ENCODE measurements at regions not wholly inside any gene's neighbourhood (a gene's known extent, or its start where the extent isn't known, plus 50 kb on each side); places are given as distances from the start of the nearest gene placed in this dataset.

DNA sequence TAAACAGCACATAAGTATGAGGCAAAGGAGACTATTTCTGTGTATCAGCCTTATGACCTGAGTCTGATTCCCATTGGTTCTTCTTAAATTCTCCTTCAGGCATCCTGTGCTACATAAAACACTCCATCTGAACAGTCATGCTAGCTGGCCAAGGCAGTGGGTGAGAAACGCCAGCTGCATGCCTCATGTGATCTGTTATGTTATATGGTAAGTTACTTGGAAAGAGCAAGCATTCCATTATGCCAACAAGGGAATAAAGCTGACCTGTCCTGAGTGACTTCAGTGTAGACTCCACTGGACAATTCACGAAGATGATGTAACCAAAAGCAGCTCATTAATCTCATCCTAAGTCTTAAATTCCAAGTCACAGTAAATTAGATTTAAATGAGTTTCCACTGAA lies 216.5 kb upstream of the FN1 start (continued):
- TF ChIP-seq FOXJ3 (CRISPR knock-in tag; IDR thresholded peaks at IDR 0.05) (no peak), NRF1 (IDR thresholded peaks at IDR 0.05; ENCODE audit: low read depth, low read length) (no peak), MEF2A (IDR thresholded peaks at IDR 0.05; ENCODE audit: borderline replicate concordance, low read depth) (no peak), TCF12 (IDR thresholded peaks at IDR 0.05) (peak; percentile 78), POLR2AphosphoS5 (IDR thresholded peaks at IDR 0.05; ENCODE audit: low read depth, low read length) (no peak), CHD2 (IDR thresholded peaks at IDR 0.05; ENCODE audit: low read length, partially characterized antibody) (no peak), RXRA (IDR thresholded peaks at IDR 0.05; ENCODE audit: borderline replicate concordance, low read depth) (no peak), EZH2phosphoT487 (IDR thresholded peaks at IDR 0.05; ENCODE audit: borderline replicate concordance, low read depth) (no peak)
- TF ChIP-seq, protein P1, sequence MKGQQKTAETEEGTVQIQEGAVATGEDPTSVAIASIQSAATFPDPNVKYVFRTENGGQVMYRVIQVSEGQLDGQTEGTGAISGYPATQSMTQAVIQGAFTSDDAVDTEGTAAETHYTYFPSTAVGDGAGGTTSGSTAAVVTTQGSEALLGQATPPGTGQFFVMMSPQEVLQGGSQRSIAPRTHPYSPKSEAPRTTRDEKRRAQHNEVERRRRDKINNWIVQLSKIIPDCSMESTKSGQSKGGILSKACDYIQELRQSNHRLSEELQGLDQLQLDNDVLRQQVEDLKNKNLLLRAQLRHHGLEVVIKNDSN (IDR thresholded peaks at IDR 0.05; ENCODE audit: borderline replicate concordance, low read depth) = peak; percentile 48; the same call in 1 of the 2 replicates

- Histone ChIP-seq H3K9me2 (no peaks in the 10 kb centered on the region), H3K4me3 (ENCODE audit: low read depth in 2 of 2, low read length in 1 of 2) (no peak overlapping the region), H3K27me3 (ENCODE audit: insufficient read depth) (no peaks in the 10 kb centered on the region), H3K27ac (ENCODE audit: low read depth in 2 of 2, low read length in 1 of 2) (no peak overlapping the region), H3K4me1 (ENCODE audit: control insufficient read depth in 1 of 2, insufficient read depth in 2 of 2, low read depth in 1 of 2, low read length in 1 of 2) (peaks cover 2 to 12% of the 10 kb centered on the region in 2 experiments; a peak in 3 of 4 replicates), H3K4me2 (no peak overlapping the region), H3K9ac (no peak overlapping the region), H2AFZ (ENCODE audit: low read depth) (no peak overlapping the region), H4K20me1 (ENCODE audit: insufficient read depth) (no peaks in the 10 kb centered on the region), H3K36me3 (replicated peaks in 1 of 2; ENCODE audit: control insufficient read depth in 1 of 2, insufficient read depth in 2 of 2, low read length in 1 of 2) (no peaks in the 10 kb centered on the region), H3K79me2 (ENCODE audit: insufficient read depth) (no peaks in the 10 kb centered on the region), H3K9me3 (no peaks in the 10 kb centered on the region), H3F3A (replicated peaks; ENCODE audit: insufficient read depth) (peaks cover 16% of the 10 kb centered on the region)
- 93% methylated on average over 4 of the region's 4 CpGs for WGBS (ENCODE audit: low lambda C conversion rate)
- ChIA-PET POLR2A (no interaction called here), CTCF (no interaction called here)
- TF ChIP-seq NFIC (IDR thresholded peaks at IDR 0.05; ENCODE audit: borderline replicate concordance) (no peak), FOXM1 (IDR thresholded peaks at IDR 0.05; ENCODE audit: low read depth) (no peak)
- DNase-seq = no peak
Measured at GRCh38 chr2:215651412-215651811, 215.5 kb upstream of the FN1 start.

DNA sequence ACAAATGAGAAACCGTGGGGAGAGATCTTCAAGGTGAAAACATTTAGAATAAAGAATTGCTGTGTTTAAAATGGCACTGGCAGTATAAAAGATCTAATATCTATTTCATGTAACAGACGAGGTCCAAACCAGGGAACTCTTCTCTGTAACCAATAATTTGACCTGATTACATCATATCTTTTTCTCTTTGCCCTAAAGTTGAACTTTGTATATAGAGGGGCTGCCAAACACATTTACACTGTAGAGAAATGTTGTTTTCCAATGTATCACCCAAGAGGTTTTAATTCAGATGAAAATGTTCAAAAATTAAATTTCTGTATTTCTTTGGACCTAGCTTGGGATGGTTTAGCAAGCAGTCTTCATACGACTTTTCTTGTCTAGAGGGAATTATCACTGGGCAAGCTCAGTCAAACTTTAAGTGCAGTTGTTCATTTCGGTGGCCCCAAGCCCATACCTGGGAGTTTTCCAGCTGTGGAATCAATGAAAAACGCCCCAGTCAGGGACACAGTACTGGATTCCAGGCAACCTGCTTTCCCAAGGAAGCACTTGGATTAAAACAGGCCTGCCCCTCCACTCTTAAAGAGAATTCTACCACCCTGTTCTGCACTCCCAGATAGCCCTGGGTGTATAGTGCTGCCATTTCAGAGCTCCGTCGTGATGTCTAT lies 208.5 kb upstream of the FN1 start:
- no peak overlapping the region for H3K4me3 ChIP-seq (ENCODE audit: low read depth in 2 of 2, low read length in 1 of 2)
- H3K9me2 ChIP-seq = no peaks in the 10 kb centered on the region
- CTCF ChIA-PET = no interaction called here
- POLR2A ChIA-PET = no interaction called here
- no peak overlapping the region for H3K9ac ChIP-seq
- no peak overlapping the region for H3K4me2 ChIP-seq
- no peak overlapping the region for H2AFZ ChIP-seq (ENCODE audit: low read depth)
- H3K4me1 ChIP-seq (ENCODE audit: control insufficient read depth in 1 of 2, insufficient read depth in 2 of 2, low read depth in 1 of 2, low read length in 1 of 2) = no peaks in the 10 kb centered on the region
- no peaks in the 10 kb centered on the region for H3K9me3 ChIP-seq
- TF ChIP-seq MXI1 (IDR thresholded peaks at IDR 0.05; ENCODE audit: low read depth, low read length) = no peak
- no peak for TF ChIP-seq TCF12 (IDR thresholded peaks at IDR 0.05)
- TF ChIP-seq, protein P2, sequence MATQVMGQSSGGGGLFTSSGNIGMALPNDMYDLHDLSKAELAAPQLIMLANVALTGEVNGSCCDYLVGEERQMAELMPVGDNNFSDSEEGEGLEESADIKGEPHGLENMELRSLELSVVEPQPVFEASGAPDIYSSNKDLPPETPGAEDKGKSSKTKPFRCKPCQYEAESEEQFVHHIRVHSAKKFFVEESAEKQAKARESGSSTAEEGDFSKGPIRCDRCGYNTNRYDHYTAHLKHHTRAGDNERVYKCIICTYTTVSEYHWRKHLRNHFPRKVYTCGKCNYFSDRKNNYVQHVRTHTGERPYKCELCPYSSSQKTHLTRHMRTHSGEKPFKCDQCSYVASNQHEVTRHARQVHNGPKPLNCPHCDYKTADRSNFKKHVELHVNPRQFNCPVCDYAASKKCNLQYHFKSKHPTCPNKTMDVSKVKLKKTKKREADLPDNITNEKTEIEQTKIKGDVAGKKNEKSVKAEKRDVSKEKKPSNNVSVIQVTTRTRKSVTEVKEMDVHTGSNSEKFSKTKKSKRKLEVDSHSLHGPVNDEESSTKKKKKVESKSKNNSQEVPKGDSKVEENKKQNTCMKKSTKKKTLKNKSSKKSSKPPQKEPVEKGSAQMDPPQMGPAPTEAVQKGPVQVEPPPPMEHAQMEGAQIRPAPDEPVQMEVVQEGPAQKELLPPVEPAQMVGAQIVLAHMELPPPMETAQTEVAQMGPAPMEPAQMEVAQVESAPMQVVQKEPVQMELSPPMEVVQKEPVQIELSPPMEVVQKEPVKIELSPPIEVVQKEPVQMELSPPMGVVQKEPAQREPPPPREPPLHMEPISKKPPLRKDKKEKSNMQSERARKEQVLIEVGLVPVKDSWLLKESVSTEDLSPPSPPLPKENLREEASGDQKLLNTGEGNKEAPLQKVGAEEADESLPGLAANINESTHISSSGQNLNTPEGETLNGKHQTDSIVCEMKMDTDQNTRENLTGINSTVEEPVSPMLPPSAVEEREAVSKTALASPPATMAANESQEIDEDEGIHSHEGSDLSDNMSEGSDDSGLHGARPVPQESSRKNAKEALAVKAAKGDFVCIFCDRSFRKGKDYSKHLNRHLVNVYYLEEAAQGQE (IDR thresholded peaks at IDR 0.05; ENCODE audit: low read depth, low read length) = no peak
- TF ChIP-seq, protein P3, sequence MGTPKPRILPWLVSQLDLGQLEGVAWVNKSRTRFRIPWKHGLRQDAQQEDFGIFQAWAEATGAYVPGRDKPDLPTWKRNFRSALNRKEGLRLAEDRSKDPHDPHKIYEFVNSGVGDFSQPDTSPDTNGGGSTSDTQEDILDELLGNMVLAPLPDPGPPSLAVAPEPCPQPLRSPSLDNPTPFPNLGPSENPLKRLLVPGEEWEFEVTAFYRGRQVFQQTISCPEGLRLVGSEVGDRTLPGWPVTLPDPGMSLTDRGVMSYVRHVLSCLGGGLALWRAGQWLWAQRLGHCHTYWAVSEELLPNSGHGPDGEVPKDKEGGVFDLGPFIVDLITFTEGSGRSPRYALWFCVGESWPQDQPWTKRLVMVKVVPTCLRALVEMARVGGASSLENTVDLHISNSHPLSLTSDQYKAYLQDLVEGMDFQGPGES (IDR thresholded peaks at IDR 0.05; ENCODE audit: low read depth, low read length) = no peak
- TF ChIP-seq FOXJ3 (CRISPR knock-in tag; IDR thresholded peaks at IDR 0.05) = no peak
- no peak for TF ChIP-seq GABPA (IDR thresholded peaks at IDR 0.05; ENCODE audit: low read depth)
- TF ChIP-seq POLR2AphosphoS5 (IDR thresholded peaks at IDR 0.05; ENCODE audit: low read depth, low read length) = no peak
- no peak overlapping the region for H3K27ac ChIP-seq (ENCODE audit: low read depth in 2 of 2, low read length in 1 of 2)
- no peaks in the 10 kb centered on the region for H3K27me3 ChIP-seq (ENCODE audit: insufficient read depth)
- DNase-seq = no peak
- no peaks in the 10 kb centered on the region for H3K79me2 ChIP-seq (ENCODE audit: insufficient read depth)
- 79% methylated on average over 7 of the region's 7 CpGs for WGBS (ENCODE audit: low lambda C conversion rate)
- no peaks in the 10 kb centered on the region for H3K36me3 ChIP-seq (replicated peaks in 1 of 2; ENCODE audit: control insufficient read depth in 1 of 2, insufficient read depth in 2 of 2, low read length in 1 of 2)
- no peaks in the 10 kb centered on the region for H3F3A ChIP-seq (replicated peaks; ENCODE audit: insufficient read depth)
- H4K20me1 ChIP-seq (ENCODE audit: insufficient read depth) = no peaks in the 10 kb centered on the region

Measured in SK-N-SH (cell line).